GM19324 (cell line): ENCODE measurements at regions not wholly inside any gene's neighbourhood (a gene's known extent, or its start where the extent isn't known, plus 50 kb on each side); places are given as distances from the start of the nearest gene placed in this dataset.

Source experiments
- ATAC-seq: cut with Tn5 transposase; IDR thresholded peaks from one replicate; pipeline ENCODE4 v1.9.1; 2021; ENCODE audit warnings: mild to moderate bottlenecking, moderate library complexity; ENCODE audit not compliant: unreplicated experiment, low FRiP score

GRCh38 chr3:127087441-127087840 lies 104.5 kb downstream of the PLXNA1 start:
- ATAC-seq, result no peak

- ATAC-seq, result no peak
Measured at GRCh38 chr3:127088511-127089351, 104.2 kb upstream of the PRR23E start.

- ATAC-seq, result no peak
Measured at GRCh38 chr3:127089486-127090145, 103.3 kb upstream of the PRR23E start.

- ATAC-seq, result no peak
Measured at GRCh38 chr3:127090218-127091160, 102.4 kb upstream of the PRR23E start.

- no peak for ATAC-seq
Measured at GRCh38 chr3:127091376-127091775, 101.6 kb upstream of the PRR23E start.

GRCh38 chr3:127092368-127092767 lies 100.6 kb upstream of the PRR23E start:
- ATAC-seq, result no peak

- no peak for ATAC-seq
Measured at GRCh38 chr3:127092776-127093175, 100.2 kb upstream of the PRR23E start.

GRCh38 chr3:127093312-127093711 lies 99.6 kb upstream of the PRR23E start:
- ATAC-seq, result no peak

- no peak for ATAC-seq
Measured at GRCh38 chr3:127095774-127096173, 97.2 kb upstream of the PRR23E start.

- ATAC-seq, result no peak
Measured at GRCh38 chr3:127096256-127097071, 96.5 kb upstream of the PRR23E start.

GRCh38 chr3:127097072-127097405 lies 95.9 kb upstream of the PRR23E start:
- no peak for ATAC-seq

GRCh38 chr3:127097481-127097880 lies 95.5 kb upstream of the PRR23E start:
- ATAC-seq, result no peak

GRCh38 chr3:127099982-127100381 lies 92.9 kb upstream of the PRR23E start:
- no peak for ATAC-seq

GRCh38 chr3:127100459-127101410 lies 92.2 kb upstream of the PRR23E start:
- no peak for ATAC-seq

GRCh38 chr3:127101411-127102187 lies 91.3 kb upstream of the PRR23E start:
- no peak for ATAC-seq

- no peak for ATAC-seq
Measured at GRCh38 chr3:127102188-127102520, 90.8 kb upstream of the PRR23E start.

GRCh38 chr3:127102587-127102986 lies 90.3 kb upstream of the PRR23E start:
- ATAC-seq, result no peak

GRCh38 chr3:127103080-127103479 lies 89.9 kb upstream of the PRR23E start:
- no peak for ATAC-seq
